Activated CD8-positive, alpha-beta memory T cell treated with anti-CD3 and anti-CD28 coated beads, Interleukin-2, amount 50 U/mL, for 1 hour (primary cell): ENCODE measurements at regions not wholly inside any gene's neighbourhood (a gene's known extent, or its start where the extent isn't known, plus 50 kb on each side); places are given as distances from the start of the nearest gene placed in this dataset.
A peak's percentile ranks its signal among the peaks of the same experiment; 100 is the strongest.

Experiments used
- DNase-seq: peaks from one replicate; pipeline ENCODE4 v3.0.0-alpha.2; 2020; ENCODE audit errors: extremely low read depth

DNA sequence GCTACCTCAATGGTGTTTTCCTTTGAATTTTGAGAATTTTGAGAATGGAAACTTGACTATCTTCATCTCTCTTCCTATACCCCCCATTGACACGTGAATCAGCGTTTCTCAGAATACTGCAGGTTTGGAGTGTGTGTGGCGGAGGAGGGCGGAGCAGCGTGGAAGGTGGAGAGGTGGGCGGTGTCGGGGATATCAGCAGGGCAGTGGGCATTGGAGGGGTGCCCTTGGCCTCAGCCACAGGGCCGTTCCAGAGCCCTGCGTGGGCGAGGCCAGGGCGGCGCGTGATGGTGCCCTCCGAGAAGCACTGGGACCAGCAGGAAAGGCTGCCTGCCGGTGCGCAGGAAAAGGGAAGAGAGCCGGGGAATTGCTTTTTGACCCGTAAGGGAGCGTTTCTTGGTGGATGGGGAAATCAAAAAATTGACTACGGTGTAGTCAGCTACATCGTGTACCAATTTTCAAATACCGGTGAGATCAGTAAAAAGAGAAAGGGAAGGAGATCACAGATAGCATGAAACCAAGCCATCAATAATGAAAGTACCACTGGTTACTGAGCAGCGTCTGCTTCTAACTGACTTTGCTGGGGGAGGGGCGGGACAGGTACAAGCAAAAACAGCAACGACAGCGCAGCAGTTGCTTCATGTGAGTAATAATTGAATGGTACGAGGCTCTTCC, 82.7 kb upstream of the DUSP22 start:
- no peak for DNase-seq

GRCh38 chr6:210104-210456, 82.2 kb upstream of the DUSP22 start:
- no peak for DNase-seq

DNA sequence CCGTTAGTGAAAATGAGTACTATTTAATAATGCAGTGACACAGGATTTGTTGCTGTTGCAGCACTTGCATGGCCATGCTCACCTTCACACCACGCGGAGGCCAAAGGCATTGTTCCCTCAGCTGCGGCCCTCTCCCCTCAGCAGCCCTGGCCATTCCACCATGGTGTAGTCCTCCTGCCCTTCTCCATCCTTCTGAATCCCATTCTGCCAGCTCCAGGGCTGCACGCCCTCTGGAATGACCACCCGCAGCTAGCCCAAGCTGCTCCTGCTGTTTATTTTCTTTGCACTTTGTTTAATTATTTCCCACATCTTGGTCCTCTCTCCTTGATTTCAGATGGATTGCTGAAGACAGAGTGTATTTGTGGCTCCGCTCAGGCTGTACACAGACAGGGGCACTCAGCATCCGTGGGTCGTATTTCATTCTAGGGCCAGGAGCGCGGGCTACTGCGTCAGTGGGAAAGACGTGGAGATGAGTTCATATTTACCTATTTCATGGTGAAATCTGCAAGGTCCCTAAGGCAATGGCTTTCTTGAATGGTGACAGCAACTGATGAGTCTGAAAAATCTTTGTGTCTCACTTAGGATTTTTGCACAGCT, 81.4 kb upstream of the DUSP22 start:
- DNase-seq, result no peak

DNA sequence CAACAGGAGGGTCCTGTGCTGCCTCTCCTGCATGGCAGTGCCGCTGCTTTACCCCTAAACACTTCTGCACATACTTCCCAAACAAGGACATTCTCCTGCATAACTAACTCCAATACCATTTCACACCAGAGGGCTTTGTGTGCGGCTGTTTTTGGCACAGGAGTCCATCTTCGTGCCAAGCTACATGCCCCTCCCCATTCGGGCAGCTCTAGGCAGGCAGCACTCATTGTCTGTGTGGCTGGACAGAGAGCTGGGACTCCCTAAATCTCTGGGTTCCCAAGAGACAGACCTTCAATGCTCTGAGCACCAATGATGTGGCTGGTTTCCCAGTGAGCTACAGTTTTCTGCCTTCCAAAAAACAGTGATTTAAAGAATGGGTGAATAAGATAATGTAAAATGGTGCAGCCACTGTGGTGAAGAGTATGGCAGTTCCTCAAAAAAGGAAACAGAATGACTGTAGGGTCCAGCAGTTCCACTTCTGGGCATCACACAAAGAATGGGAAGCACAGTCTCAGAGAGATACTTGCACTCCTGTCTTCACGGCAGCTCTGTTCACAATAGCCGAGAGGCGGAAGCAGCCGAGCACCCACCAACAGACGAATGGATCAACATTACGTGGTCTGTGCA, 80.3 kb upstream of the DUSP22 start:
- DNase-seq, result no peak

DNA sequence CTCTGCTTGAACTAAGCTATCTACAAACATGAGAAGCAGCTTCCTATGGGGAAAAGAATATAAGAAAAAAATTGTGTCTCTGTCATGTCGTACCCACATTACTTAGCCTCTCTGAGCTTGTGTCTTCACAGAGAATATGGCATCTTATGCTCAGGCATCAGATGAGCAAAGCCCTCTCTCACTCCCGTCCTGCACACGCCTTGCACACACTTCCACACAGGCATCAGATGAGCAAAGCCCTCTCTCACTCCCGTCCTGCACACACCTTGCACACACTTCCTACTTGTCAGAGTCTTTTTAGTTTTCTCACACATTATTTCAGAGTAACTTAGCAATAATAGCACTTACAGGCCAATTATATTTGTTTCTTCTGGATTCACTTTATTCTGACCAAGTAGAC, 79.0 kb upstream of the DUSP22 start:
- DNase-seq, result no peak

GRCh38 chr6:214428-214827, 77.9 kb upstream of the DUSP22 start:
- DNase-seq, result no peak

DNA sequence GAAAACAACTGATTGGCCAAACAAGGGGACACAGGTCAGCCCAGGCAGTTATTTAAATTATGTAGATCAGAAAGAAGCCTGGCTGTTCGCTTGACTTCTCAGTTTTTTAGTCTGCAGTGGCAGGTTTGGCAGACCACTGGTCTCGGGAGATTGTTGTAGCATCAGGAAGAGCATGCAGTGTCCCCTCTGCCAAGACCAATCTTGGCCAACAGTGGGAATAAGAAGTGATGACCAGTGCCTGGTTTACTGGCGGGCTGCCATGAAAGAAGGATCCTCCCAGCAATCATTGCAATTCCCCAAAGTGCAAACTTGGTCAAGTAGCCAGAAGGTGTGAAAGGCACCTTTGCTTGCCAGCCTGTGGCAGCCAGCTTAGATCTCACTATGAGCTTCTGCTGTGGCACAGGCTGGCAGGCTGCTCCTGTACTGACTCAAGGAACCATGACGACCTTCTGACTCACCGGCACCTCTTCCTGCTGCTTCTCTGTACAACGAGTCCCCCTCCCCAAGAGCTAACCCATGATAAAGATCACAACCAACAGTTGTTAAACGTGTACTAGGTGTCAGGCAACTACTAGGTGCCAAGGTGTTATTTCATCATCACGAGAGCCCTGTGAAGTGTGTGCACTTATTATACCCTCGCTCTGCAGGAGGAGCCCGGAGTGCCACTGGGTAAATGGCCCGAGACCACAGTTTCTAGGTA, 76.8 kb upstream of the DUSP22 start:
- DNase-seq, result no peak

DNA sequence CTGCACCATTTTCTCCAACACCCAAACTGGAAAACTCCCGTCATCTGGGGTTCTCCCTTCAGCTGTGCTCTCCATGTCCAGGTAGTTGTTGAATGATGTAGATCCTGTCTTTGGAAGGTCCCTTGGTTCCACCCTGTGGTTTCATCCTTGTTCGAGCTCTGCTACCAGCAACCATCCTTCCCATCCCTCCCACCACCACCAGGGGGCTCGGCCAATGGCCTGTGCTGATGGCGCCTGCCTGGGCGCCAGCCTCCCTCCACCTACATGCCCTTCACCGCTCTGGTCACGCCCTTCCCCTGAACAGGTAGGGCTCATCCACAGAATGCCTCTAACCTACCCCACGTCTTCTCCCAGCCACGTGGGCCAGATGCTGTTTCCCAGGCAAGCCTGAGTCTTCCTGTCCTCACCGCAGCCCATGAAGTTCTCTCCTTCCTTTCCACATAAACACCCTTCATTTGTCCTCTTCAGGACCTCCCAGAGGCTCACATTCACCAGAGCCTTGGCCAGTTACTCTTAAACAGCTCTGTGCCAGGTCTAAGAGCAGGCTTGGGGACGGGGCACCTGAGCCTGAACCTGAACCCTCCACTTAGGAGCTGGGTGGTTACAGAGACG, 75.1 kb upstream of the DUSP22 start:
- DNase-seq, result no peak

GRCh38 chr6:218153-219018, 73.9 kb upstream of the DUSP22 start:
- no peak for DNase-seq

DNA sequence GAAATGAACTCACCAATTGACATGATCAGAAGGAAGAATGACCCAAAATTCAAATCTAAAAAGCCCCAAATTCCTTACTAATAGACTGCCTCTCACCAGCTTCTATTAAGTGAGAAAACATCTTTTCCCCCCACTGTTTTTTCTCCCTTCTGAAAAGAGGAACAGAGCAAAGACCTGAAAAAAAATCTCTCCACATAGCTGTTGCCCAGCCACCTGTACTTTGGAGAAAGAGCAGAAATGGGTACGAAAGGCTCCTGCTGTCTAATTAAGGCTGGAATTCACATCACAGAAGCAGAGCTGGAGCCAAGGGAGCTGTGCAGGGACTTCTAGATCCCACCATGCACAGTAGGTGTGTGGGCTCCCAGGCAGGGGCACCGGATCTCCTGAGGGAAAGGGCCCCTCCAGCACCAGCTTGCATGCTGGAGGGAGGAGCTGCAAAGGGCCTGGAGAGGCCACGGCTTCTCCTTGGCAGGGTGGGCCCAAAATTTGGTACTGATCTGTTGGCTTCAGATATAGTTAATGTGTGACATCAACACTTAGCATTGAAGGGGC, 73.2 kb upstream of the DUSP22 start:
- DNase-seq, result no peak

DNA sequence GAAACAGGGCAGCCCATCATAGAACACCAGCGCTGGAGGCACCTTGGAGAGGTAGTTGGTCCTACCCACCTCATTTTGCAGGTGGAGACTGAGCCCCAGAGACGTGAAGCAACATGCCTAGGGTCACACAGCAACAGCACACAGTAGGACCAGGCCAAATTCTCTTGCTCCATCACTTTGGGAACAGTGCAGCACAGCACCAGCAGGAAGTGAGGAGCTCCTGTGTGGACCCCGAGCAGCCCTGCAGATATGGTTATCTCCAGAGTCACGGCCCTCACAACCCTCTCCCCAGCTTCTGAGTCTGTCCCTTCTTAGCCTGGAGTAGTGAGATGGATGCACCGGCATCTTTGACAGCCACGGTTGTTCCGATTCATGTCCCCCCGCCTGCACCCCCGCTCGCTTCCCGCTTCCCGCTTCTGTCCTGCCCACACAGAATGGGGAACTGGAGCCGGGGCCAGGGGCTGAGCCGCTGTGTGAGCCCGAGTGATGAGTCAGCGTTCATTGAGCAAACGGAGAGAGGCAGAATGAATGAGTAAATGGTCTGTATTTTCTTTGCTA, 72.6 kb upstream of the DUSP22 start:
- DNase-seq, result no peak

DNA sequence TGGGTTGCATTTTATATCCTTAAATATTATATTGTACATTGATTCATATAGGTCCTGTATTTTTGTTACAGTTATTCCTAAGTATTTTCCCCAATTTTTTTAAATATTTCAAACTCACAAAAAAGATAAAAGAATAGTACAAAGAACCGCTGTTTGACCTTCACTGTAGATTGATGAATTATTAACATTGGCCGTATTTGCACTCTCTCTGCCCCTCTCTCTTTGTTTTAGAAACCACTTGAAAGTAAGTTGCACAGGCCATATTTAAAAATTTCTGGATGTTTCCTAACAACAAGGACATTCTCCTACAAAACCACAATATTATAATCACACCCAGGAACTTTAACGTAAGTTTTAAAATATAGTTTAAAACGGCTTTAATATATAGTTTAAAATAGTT, 72.0 kb upstream of the DUSP22 start:
- DNase-seq, result no peak

- no peak for DNase-seq
Measured at GRCh38 chr6:220721-221475, 71.4 kb upstream of the DUSP22 start.

- DNase-seq, result no peak
Measured at GRCh38 chr6:221531-222349, 70.5 kb upstream of the DUSP22 start.

- no peak for DNase-seq
Measured at GRCh38 chr6:222468-222867, 69.8 kb upstream of the DUSP22 start.

DNA sequence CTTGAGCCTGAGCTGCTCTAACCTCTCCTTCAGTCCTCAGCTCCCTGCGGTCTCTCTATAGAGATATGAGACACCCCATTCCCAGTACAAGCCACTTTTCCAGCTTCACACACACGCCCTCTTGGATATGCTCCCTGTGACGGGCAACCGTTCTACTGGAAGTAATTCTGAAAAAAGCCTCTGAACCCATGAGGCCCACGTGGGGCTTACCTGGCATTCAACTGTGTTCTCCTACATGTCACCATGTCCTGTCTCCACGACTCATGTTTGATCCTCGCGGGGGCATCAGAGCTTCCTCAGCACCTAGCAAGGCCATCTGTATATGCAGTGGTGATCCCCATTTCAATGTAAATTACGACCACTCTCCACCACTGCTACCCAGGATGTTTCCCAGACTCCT, 69.2 kb upstream of the DUSP22 start:
- no peak for DNase-seq

- DNase-seq, result no peak
Measured at GRCh38 chr6:223763-224162, 68.5 kb upstream of the DUSP22 start.

GRCh38 chr6:224350-224749, 67.9 kb upstream of the DUSP22 start:
- DNase-seq, result no peak

- DNase-seq, result peak; percentile 30
Measured at GRCh38 chr6:225121-225721, 67.1 kb upstream of the DUSP22 start.
